Cerebellar cortex (tissue), 1 donor: ENCODE measurements at regions not wholly inside any gene's neighbourhood (a gene's known extent, or its start where the extent isn't known, plus 50 kb on each side); places are given as distances from the start of the nearest gene placed in this dataset.

Experiments used
- DNase-seq: peaks from one replicate; pipeline ENCODE4 v3.0.0-alpha.2; 2015; ENCODE audit warnings: low spot score

GRCh38 chr4:141403782-141404181, 183.1 kb downstream of the ZNF330 start:
- no peak for DNase-seq

DNA sequence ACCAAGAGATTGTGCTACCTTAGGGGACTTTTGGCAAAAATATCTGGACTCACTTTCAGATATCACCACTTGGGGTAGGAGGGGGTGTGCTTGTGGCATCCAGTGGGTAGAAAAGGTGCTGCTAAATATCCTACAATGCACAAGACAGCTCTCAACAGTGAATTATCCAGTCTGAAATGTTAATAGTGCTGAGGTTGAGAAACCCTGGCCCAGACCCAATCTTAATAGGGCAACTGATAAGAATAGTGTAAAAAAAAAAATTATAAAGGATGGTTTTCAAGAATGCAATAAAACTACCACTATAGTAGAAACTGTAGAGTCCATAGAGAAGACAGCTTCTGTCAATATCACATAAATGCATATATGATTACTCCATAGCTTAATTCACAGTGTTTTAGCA, 185.5 kb downstream of the ZNF330 start:
- no peak for DNase-seq

- DNase-seq = no peak
Observed at GRCh38 chr4:141409556-141409955, 188.9 kb downstream of the ZNF330 start.

DNA sequence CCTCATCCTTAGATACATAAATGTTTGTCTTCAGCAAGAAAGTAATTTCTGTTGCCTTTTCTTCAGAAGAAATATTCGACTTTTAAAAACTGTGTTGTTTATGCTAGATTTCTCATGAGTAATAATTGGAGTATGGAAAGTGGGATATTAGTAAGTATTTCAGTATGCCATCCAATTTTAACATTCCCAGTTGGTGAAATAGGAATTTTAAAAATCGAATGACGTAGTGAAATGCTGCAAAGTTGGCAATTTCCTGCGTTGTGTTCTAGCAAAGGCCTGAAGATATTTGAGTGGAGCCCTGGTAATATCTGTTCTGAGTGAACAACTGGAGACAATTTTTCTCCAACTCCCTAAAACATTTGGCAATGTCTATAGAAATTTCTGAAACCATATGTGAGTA, 190.1 kb downstream of the ZNF330 start:
- no peak for DNase-seq

DNA sequence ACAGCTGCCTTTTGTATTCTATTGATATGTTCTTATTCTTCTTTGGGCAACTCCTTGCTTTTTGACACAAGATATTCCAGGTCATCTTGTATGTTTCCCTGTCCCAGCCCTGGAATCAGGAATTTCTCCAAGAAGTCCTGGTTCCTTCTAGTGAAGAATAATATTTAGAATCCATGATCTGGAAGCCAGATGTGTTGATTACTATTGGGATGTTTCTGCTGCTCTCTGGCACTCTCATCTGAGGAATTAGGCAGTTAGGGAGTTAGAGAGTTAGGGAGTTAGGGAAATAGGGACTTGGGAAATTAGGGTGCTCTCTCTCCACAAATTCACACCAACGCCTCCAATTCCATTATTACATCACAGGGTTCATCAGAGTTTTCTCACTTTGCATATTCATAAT, 191.2 kb downstream of the ZNF330 start:
- DNase-seq = no peak

GRCh38 chr4:141413366-141413765, 192.7 kb downstream of the ZNF330 start:
- DNase-seq = no peak

DNA sequence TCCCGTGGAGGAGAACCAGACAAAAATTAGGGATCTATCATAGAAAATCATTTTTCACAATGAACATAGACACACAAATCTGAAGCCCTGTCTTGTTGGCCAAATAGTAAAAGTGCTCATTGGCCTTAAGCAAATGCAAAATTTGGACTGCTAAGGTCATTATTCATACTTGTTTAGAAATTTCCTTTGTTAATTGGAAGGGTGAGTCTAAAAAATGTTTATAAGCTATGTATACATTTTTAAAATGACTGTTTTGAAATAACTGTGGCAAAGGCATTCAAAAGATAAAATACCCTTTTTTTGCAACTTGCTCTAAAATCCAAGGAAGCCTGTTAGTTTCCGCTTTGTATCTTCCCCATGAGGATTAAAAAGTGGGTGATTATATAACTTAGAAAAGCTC, 195.0 kb downstream of the ZNF330 start:
- no peak for DNase-seq

DNA sequence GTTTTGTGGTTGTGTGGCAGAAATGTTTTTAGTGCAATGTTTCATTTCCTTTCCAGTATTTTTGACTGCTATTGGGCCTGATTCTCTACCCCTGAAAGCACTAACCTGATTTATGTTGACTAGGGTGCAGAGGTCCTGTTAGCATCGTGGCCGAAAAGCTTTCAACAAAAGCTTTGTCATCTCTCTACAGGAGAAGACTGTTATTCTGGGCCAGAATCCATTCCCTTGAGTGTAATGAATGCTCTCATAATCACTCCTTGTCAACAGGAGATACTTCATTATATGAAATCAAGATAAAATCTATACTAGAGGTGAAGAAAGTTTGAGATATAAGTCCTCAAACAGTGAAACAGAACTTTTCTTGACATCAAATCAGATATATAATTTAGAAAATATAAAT, 195.5 kb downstream of the ZNF330 start:
- no peak for DNase-seq

DNA sequence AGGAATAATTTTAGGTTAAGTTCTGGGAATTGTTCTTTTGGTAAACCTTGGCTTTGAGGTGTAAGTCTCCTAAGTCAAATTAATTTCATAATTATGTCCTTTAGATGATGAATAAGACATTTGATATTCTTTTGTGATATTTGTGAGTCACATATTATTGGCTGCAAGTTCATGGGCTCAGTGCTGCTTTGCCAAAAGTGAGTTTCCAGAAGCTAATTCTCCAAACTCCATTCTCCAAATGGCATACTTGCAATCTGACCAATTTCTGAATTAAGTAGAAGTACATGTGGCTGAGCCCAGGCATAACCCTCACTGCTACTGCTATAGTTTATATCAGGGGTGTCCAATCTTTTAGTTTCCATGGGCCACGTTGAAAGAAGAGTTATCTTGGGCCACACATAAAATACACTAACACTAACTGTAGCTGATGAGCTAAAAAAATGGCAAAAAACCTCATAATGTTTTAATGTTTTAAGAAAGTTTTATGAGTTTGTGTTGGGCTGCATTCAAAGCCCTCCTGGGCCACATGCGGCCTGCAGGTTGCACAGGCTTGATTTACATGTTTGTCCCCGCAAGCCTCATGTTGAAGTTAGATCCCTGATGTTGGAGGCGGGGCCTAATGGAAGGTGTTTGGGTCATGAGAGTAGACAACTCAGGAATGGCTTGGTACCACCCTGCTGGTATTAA, 196.1 kb downstream of the ZNF330 start:
- DNase-seq = no peak

- no peak for DNase-seq
Observed at GRCh38 chr4:141417387-141417786, 196.7 kb downstream of the ZNF330 start.

GRCh38 chr4:141425124-141425523, 204.4 kb downstream of the ZNF330 start:
- DNase-seq = no peak

DNA sequence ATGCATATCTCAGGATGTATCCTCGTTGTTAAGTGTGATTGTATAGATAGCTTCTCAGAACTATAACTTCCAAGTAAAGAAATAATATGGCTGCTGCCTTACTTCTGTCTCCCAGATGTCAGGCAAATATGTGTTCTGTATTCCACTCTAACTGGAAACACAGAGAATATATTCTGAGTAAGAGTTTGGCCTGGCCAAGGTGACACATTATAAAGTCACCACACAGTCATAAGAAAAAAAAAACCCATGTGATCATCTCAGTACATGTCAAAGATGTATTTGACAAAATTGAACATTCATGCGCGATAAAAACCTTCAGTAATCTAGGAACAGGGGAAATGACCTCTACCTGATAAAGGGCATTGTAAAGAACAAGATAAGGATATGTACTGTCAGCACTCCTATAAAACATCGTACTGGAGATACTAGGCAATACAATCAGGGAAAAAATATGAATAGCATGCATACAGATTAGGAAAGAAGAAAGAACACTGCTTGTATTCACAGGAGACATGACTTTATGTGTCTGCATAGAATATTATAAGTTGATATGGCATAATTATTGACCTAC, 207.1 kb downstream of the ZNF330 start:
- DNase-seq = no peak

DNA sequence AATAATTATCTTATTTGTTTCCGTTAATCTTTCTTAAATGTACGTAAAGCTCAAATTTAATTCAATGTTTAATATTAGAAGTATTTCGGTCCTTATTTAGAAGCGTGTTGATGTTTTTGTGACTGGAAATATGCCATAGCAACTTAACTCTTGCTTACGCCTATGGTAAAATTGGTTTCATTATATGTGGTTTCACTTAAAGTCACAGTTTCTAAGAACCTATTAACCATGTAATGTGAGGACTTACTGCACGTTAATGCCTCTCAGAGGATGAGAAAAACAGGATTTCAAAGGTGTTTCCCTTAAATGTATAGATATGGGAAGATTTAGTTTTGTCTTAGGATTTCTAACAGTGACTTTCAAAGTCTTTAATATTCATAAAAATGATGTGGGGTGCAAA, 206.4 kb upstream of the IL15 start:
- DNase-seq = no peak

GRCh38 chr4:141430686-141431085, 205.7 kb upstream of the IL15 start:
- DNase-seq = no peak

DNA sequence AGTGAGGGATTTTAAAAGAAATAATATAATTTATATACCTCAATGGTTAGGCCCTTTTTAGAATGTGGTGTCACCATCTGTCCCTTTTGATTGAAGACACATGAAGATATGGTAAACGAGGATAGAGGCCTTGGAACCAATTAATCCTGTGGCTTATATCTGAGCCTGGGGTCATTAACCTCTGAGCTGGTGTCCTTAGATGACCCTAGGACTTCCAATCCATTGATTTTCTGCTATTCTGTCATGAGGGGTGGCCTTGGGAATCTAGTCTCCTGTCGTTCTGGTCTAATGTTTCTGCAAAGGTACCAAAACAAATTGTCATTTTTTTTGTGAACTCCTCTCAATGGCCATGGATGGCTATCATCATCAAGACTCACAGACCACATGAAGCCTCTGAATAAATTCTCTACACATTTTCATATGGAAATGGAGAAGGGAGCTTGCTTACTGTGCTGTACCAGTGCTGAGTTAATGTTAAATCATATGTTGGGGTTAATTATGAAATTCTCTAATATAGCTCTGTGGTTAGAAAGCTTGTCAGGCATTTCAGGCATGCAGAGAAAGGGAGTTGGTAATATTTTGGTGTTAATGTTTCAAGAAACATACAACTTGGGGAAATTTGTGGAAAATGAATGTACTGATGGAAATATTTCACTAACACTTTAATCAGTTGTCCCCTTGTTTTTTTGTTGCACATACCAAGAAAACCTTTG, 204.2 kb upstream of the IL15 start:
- no peak for DNase-seq

- no peak for DNase-seq
Observed at GRCh38 chr4:141435446-141436225, 200.7 kb upstream of the IL15 start.

DNA sequence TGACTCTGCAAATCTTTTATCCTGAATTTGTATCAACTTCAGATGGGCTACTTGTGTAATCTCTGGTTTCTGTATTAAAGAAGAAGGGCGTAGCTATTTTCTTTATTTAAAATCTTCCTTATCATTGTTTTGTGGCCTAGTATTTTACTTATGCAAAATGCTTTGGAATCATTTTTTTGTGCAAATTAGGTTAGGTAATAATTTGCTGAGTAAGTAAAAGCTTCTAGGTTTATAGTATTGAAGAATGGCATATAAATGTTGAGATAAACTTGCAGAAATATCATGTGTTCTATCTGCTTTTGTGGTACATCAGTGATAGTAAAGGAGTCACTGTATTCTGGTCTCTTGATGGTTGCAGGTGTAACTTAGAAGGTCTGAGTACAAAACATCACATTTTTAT, 197.2 kb upstream of the IL15 start:
- DNase-seq = no peak

DNA sequence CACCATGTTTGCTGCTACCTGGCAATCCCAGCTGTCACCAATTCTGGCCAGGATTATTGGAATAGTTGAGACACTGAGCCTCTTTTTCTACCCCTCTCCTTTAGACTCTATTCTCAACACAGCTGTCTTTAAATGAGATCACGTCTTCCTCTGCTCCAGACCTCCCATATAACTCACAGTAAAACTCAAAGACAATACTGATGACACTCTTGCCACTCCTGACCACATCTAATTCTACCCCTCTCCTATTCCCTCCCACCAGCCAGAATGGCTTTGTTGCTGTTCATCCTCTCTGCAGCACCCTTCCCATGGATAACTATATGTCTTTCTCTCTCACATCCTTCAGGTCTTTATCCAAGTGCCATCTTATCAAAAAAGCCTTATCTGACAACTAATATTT, 188.6 kb upstream of the IL15 start:
- DNase-seq = no peak

GRCh38 chr4:141448490-141448889, 187.9 kb upstream of the IL15 start:
- no peak for DNase-seq

DNA sequence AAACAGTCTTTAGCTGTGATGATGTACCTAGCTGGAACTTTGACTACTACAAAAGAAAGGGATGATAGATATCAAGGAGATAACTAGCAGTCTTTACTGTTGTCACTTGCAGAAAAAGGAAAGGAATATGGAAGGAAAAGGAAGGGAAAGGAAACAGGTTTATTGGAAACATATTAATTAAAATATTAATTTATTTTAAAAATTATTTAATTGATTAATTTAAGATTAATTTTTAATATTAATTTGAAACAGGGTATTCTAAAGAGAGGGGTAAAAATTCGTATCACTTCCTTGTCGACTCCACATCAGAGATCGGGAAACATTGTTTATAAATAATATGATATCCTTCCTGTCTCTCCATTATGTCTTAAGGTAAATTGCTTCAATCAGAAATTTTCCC, 186.5 kb upstream of the IL15 start:
- no peak for DNase-seq

DNA sequence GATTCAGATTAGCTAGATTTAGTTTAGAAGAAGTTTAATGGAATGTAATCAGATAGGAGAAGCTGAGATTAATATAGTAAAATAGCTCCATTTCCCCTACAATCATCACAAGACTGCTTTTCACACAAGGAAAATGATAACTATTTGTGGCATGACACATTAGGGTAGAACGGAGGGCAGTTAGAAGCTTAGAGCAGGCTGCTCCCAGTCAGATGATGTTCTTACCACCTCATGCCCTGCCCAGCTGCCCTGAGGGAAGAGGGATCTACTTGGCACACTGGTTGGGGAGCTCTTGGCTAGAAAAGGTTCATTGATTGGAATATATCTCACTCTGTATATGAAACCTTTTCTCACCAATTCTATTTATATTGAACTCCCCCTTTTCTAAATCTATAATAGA, 180.7 kb upstream of the IL15 start:
- DNase-seq = no peak

GRCh38 chr4:141457653-141458052, 178.7 kb upstream of the IL15 start:
- DNase-seq = no peak

DNA sequence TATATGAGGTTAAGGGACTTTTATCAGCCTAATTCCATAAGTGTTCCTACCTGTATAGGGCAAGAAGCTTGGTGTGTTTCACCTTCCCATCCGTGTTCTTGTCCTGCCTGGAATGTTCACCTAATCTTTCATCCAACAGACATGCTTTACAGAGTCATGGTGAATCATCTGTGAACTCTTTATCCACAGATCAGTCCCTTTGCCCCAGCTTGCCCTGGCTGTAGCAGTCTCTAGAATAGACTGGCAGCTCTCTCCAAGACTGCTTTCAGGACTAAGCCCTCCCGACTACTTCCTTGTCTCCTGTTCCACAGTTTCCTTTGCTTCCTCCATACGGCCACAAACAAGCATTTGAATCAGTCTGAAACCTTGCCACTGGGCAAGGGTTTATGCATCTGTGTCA, 177.9 kb upstream of the IL15 start:
- DNase-seq = no peak
